CD4-positive, alpha-beta T cell treated with Interleukin-2 at 100 ng/mL for 4 hours (primary cell): ENCODE measurements at regions not wholly inside any gene's neighbourhood (a gene's known extent, or its start where the extent isn't known, plus 50 kb on each side); places are given as distances from the start of the nearest gene placed in this dataset.
"Not testable (repeated sequence)": the region's sequence is repeated elsewhere in the genome, so short reads cannot be mapped to it uniquely, and the experiment has no call there.

Source experiments
- DNase-seq: peaks from one replicate; pipeline ENCODE4 v3.0.0-alpha.2; 2020; ENCODE audit warnings: low spot score

- DNase-seq: no peak
Observed at GRCh38 chr3:74415731-74416130, 198.7 kb downstream of the CNTN3 start.

- no peak for DNase-seq
Observed at GRCh38 chr3:74413547-74414241, 200.8 kb downstream of the CNTN3 start.

GRCh38 chr3:74410276-74410941, 204.1 kb downstream of the CNTN3 start:
- DNase-seq: no peak

GRCh38 chr3:74409066-74409465, 205.4 kb downstream of the CNTN3 start:
- no peak for DNase-seq

- DNase-seq: no peak
Observed at GRCh38 chr3:74403307-74403706, 211.2 kb downstream of the CNTN3 start.

- no peak for DNase-seq
Observed at GRCh38 chr3:74402821-74403220, 211.6 kb downstream of the CNTN3 start.

GRCh38 chr3:74393426-74393825, 221.0 kb downstream of the CNTN3 start:
- DNase-seq: no peak

- DNase-seq: no peak
Observed at GRCh38 chr3:74390121-74390877, 224.2 kb downstream of the CNTN3 start.

GRCh38 chr3:74387111-74387735, 227.2 kb downstream of the CNTN3 start:
- no peak for DNase-seq

- DNase-seq: no peak
Observed at GRCh38 chr3:74384159-74384558, 230.3 kb downstream of the CNTN3 start.

- no peak for DNase-seq
Observed at GRCh38 chr3:74377669-74378068, 236.8 kb downstream of the CNTN3 start.

- not testable (repeated sequence) for DNase-seq
Observed at GRCh38 chr3:74376323-74376722, 238.1 kb downstream of the CNTN3 start.

- no peak for DNase-seq
Observed at GRCh38 chr3:74375653-74376052, 238.8 kb downstream of the CNTN3 start.

- DNase-seq: no peak
Observed at GRCh38 chr3:74372743-74373142, 241.7 kb downstream of the CNTN3 start.

- DNase-seq: no peak
Observed at GRCh38 chr3:74370342-74370741, 244.1 kb downstream of the CNTN3 start.

GRCh38 chr3:74366331-74366730, 248.1 kb downstream of the CNTN3 start:
- DNase-seq: no peak

- no peak for DNase-seq
Observed at GRCh38 chr3:74363346-74363745, 251.1 kb downstream of the CNTN3 start.

- DNase-seq: no peak
Observed at GRCh38 chr3:74360406-74360805, 254.1 kb downstream of the CNTN3 start.

- no peak for DNase-seq
Observed at GRCh38 chr3:74357881-74358280, 256.6 kb downstream of the CNTN3 start.

- DNase-seq: no peak
Observed at GRCh38 chr3:74353039-74353438, 261.4 kb downstream of the CNTN3 start.

GRCh38 chr3:74352166-74352565, 262.3 kb downstream of the CNTN3 start:
- no peak for DNase-seq

GRCh38 chr3:74351213-74351612, 263.2 kb downstream of the CNTN3 start:
- DNase-seq: no peak

GRCh38 chr3:74349015-74349414, 265.4 kb downstream of the CNTN3 start:
- no peak for DNase-seq
